Fibroblast of skin of right quadriceps (primary cell): ENCODE measurements at regions not wholly inside any gene's neighbourhood (a gene's known extent, or its start where the extent isn't known, plus 50 kb on each side); places are given as distances from the start of the nearest gene placed in this dataset.

Experiments used
- DNase-seq: peaks from one replicate; pipeline ENCODE4 v3.0.0-alpha.2; 2013

DNA sequence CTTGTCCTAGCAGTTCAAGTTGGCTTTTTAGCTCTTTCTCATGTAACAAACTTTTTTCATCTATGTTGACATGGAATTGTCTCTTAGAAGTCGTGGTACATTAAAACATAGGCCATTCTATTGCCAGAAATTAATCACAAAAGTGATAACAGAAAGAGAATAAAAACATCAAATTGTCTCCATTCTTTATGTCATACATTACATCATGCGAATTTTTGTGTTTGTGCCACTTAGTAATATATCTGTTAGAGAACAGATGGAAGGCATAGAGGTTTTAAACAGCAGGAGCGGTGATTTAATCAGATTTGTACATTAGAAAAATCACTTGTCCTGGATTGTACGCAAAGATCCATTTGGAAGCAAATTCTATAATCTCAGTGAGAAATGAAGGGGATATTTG lies 136.5 kb upstream of the CDH20 start:
- DNase-seq = no peak

- DNase-seq = peak; percentile 3
These were observed 134.7 kb upstream of the CDH20 start for GRCh38 chr18:61198486-61198885.

GRCh38 chr18:61199171-61199848 lies 133.9 kb upstream of the CDH20 start:
- DNase-seq = peak; percentile 70

- DNase-seq = peak; percentile 38
These were observed 131.7 kb upstream of the CDH20 start for GRCh38 chr18:61201511-61201910.

GRCh38 chr18:61203151-61203550 lies 130.1 kb upstream of the CDH20 start:
- peak; percentile 35 for DNase-seq

DNA sequence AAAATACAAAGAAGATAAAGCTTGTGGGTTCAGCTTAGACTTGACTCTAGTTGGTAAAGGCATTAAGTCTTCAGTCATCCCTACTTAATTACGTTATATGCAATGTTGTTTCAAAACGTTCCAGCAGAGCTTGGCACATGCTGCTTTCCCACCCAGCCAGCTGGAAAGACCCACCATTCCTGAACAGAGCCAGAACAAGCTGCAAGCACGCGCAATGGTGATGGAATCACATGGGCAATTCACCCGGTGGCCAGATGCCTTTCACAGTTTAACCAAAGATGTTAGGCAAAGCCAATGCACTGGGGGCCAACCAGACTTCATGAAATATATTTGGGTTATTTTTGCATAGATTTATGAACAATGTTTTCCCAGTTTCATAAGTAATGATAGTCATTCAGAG lies 123.4 kb upstream of the CDH20 start:
- no peak for DNase-seq

- no peak for DNase-seq
These were observed 117.2 kb upstream of the CDH20 start for GRCh38 chr18:61216051-61216450.

DNA sequence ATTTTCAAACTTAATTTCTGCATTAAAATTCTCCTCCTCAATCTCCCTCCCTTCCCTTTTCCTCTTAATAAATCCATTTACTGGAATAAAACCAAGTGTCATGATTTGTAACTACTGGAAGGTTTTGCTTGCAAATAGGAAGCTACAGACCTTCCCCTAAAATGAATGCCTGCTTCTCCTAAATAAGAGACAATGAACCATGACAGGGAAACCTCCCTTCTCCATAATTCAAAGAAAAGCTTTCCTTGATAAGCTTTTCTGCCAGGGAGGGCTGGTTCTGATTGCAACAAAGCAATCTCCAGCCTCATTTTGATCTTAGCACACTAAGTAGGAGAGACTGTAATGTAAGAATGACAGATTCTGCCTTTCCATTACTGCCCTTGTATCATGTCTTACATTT lies 111.0 kb upstream of the CDH20 start:
- no peak for DNase-seq

DNA sequence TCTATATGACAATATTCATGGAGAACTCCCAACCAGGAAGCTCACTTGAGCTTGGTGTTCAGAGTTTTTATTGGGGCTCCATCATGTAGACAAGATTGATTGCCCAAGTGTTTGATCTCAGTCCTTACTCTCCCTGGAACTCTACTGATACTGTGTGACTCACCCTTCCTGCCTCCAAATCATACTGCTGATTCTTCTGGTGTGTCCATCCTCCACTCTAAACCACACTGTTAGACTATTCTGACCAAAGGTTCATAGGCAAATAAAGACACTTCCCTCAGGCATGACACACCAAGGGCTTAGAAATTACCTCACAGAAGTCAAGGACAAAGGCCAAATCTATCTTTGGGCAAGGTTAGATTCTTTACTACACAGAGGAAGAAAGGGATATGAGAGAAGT lies 107.9 kb upstream of the CDH20 start:
- no peak for DNase-seq

DNA sequence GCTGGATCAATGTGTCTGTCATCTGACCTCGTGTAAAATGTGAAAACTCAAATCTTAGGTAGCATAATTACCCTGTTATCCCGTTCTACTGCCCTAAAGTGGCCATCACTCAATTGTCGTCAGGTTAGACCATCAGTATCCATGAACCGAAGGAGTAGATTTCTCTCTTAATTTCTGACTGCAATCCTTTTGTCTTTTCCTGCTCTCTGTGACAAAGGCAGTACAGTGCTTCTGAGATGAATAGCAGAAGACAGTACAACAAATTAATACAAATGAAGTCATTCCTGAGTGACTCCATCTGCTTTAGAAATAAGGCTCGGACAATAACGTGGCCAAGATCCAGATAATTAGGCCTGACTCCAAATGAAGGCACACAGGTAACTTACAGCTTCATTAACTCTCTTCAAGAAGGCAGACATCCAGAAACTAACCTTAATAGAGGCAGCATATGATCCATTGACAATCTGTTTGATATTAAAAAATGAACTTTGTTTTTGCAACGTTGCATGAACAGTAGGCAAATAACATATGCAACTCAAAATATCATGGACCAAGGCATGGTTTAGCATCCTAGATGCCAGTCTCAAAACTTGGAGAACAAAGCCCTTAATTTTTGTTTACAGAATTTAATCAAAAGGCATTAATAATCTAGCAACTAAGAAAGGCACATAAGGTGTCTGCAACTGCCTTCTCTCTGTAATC lies 96.7 kb upstream of the CDH20 start:
- no peak for DNase-seq

- no peak for DNase-seq
These were observed 95.7 kb upstream of the CDH20 start for GRCh38 chr18:61237529-61237928.

GRCh38 chr18:61239051-61239450 lies 94.2 kb upstream of the CDH20 start:
- no peak for DNase-seq

DNA sequence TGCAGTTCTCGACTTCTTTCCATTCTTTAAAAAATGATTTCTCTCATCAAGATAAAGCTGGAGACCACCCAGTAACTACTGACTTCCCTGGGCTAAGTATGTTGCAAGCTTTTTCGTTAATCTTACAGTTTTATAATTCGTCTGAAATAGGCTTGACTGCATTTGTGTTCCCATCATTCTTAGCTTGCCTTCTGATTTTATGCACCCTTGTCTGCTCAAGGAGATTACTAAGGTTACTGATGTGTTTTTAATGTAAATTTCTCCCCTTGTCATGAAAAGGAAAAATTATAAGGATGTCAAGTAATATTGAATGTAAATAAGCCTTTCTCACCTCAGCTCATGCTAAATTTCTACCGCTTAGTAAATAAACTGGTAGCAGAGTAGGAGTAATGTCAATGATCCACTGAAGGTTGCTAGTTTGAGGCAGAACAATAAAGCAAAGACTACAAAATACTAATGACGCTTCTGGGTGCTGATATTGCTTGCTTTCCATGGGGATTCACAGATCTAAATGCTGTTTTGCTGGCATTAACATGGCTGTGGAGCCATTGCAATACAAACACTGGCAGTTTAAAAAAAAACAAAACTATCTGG lies 91.9 kb upstream of the CDH20 start:
- no peak for DNase-seq

DNA sequence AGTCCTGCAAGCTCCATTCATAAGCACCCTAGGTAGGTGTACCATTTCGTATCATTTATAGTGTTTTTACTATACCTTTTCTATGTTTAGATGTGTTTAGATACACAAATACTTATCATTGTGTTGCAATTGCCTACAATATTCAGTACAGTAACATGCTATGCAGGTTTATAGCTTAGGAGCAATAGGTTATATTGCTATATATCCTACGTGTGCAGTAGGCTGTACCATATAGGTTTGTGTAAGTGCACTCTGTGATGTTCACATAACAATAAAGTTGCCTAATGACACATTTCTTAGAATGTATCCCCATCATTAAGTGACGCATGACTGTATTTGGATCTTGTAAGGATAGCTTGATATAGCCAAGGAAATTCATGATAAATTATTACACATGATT lies 88.6 kb upstream of the CDH20 start:
- DNase-seq = no peak

DNA sequence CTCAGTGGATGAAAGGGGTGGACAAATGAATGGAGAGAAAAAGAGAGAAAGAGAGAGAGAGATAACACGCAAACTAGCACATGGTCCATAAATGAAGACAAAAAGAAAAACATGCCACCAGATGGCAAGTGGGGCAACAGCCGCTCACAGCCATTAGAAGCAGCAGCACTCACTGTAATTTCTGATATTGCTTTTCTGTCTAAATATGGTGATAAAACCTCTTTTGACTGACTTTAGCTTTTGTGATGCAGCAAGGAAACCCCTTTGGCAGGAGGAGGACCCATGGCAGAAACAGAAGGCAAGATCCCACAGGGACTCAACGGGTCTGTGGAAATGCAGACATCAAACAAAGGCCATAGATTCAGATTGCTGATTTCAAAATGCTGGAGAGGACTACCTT lies 88.0 kb upstream of the CDH20 start:
- no peak for DNase-seq

GRCh38 chr18:61248589-61248988 lies 84.6 kb upstream of the CDH20 start:
- no peak for DNase-seq

DNA sequence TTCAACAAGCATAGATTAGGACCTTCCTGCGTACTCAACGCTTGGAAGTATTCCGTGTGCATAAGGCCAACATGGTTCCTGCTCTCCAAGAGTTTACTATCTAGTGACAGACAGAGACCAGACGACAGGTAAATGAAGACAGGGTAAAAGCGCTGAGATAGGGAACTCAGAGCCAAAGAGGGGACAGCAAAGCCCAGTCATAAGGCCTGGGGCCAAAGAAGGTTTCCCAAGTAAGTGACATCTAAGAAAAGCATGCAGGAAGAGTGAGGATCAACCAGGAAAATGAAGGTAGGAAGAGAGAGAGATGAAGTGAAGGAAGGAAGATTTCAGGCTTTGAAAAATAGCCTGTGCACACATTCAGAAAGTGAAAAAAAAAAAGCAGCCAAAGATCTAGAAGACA lies 76.9 kb upstream of the CDH20 start:
- no peak for DNase-seq

- DNase-seq = no peak
These were observed 71.4 kb upstream of the CDH20 start for GRCh38 chr18:61261870-61262269.

DNA sequence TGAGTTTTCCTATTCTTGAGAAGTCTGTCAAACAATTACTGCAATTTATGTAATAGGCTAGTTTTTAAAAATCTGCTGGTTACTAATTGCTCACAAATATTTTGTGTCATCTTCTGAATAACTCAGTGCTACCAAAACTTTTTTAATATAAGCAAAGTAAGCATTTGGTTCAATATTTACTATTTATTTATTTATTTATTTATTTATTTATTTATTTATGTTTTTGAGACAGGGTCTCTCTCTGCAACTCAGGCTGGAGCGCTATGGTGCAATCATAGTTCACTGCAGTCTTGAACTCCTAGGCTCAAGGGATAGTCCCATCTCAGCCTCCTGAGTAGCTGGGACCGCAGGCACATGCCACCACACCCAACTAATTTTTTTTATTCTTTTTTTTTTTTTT lies 60.4 kb upstream of the CDH20 start:
- DNase-seq = no peak

- DNase-seq = no peak
These were observed 59.7 kb upstream of the CDH20 start for GRCh38 chr18:61273533-61273932.

DNA sequence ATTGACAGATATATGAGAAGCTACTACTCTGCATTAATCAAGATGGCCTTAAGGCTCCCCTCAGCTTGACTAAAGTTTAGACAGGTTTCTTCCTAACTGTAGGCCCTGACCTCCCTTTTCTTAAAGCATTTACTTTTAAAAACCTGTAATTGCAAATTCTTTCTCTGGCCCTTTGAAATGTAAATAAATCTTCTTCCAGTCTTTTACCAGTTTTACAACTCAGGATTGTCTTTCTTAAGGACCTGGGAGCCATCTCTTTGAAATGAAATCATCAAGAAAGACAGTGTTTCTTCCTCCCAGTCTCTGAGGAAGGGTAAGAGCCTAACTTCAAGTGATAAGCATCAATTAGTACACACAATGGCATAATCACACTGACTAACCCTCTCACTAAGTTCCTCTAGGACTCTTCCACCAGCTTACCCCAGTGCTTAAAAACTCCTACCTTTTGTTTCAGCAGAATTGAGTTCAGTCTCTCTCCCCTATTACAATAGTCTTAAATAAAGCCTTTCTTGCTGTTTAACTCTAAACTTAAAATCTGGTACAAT lies 58.7 kb upstream of the CDH20 start:
- DNase-seq = no peak

GRCh38 chr18:61277808-61278207 lies 55.4 kb upstream of the CDH20 start:
- DNase-seq = no peak

DNA sequence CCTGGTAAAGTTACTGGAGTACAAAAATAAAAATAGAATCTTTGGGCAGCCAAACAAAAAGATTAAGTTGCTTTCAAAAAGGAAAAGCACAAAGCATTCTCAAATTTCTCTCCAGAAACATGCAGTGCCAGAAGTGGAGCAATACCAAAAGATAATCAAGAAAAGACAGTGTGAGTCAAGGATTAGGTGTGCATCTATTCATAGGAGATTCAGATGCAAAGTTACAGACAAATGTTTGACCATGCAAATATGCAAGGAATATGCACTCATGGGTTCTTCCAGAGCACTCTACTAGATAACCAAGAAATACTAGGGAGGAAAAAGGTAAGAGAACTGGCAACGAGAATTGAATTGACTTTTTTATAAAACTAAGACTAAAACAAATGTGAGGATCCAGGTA lies 51.8 kb upstream of the CDH20 start:
- no peak for DNase-seq

DNA sequence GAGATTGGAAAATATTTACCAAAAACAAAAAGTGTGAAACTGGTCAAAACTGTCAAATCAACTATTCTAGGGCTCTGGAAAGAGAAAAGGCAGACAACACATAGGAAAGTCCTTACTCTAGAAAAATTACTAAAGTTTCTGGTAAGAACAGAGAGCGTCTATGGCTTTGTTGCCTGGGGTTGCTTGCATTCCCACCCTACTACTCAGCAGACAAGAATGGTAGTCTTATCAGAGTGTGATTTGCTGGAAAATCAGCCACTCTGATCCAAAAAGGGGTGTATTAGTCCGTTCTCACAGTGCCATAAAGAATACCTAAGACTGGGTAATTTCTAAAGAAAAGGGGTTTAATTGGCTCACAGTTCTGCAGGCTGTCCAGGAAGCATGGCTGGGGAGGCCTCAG lies 50.3 kb upstream of the CDH20 start:
- no peak for DNase-seq
